ENCODE measurements at regions not wholly inside any gene's neighbourhood (a gene's known extent, or its start where the extent isn't known, plus 50 kb on each side); places are given as distances from the start of the nearest gene placed in this dataset.

- peaks cover 40 to 54% of the 10 kb centered on the region in 2 experiments for H3K4me1 ChIP-seq (ENCODE audit: control insufficient read depth in 1 of 2, insufficient read depth in 2 of 2, low read length in 2 of 2)
- intact Hi-C loops (cut with micrococcal nuclease): loop anchor here (5.0 kb wide), 1 partner anchor 156 kb away; no protein-coding TSS in a partner anchor
- CTCF ChIA-PET: no interaction called here
Observed at GRCh38 chr9:129331493-129331765, 153.4 kb upstream of the IER5L start.

More at GRCh38 chr9:129331493-129331765, 153.4 kb upstream of the IER5L start:
- DNase-seq (ENCODE audit: low read depth, low spot score) (no peak), ATAC-seq (no peak)
- Histone ChIP-seq H3K4me2 (ENCODE audit: low read length) (no peak overlapping the region), H3K9me2 (ENCODE audit: insufficient read depth) (no peaks in the 10 kb centered on the region), H3K27me3 (ENCODE audit: insufficient read depth, low read length) (no peaks in the 10 kb centered on the region), H3K9ac (ENCODE audit: low read length) (no peak overlapping the region), H3K4me3 (replicated peaks in 1 of 2; ENCODE audit: low read depth in 1 of 2, low read length in 2 of 2) (no peak overlapping the region), H3K27ac (ENCODE audit: low read depth, low read length) (no peak overlapping the region), H3K9me3 (ENCODE audit: control insufficient read depth in 1 of 2, insufficient read depth in 1 of 2, low read depth in 1 of 2, low read length in 2 of 2) (peaks cover 0 to 18% of the 10 kb centered on the region in 2 experiments; a peak in 1 of 4 replicates), H4K20me1 (ENCODE audit: insufficient read depth) (no peaks in the 10 kb centered on the region), H3K79me2 (ENCODE audit: insufficient read depth, low read length) (no peaks in the 10 kb centered on the region), H2AFZ (ENCODE audit: low read depth, low read length, poor library complexity, severe bottlenecking) (no peak overlapping the region), H3K36me3 (ENCODE audit: control insufficient read depth in 1 of 2, insufficient read depth in 2 of 2, low read length in 2 of 2) (no peaks in the 10 kb centered on the region)
- TF ChIP-seq TCF7L2 (IDR thresholded peaks at IDR 0.05; ENCODE audit: borderline replicate concordance, extremely low read depth, insufficient read depth, insufficient read length) (no peak), SRF (IDR thresholded peaks at IDR 0.05; ENCODE audit: low read depth) (no peak), YY1 (IDR thresholded peaks at IDR 0.05; ENCODE audit: extremely low read depth, insufficient replicate concordance, low read depth, low read length) (no peak), MAX (IDR thresholded peaks at IDR 0.05) (no peak), POLR2A (IDR thresholded peaks at IDR 0.05; ENCODE audit: borderline replicate concordance, extremely low read depth, insufficient read depth, insufficient read length) (no peak), EZH2 (IDR thresholded peaks at IDR 0.05) (no peak), EZH2phosphoT487 (IDR thresholded peaks at IDR 0.05; ENCODE audit: borderline replicate concordance) (no peak), RAD21 (IDR thresholded peaks at IDR 0.05; ENCODE audit: low read depth) (no peak), CEBPB (IDR thresholded peaks at IDR 0.05; ENCODE audit: low read depth) (no peak)
- TF ChIP-seq, protein P1, sequence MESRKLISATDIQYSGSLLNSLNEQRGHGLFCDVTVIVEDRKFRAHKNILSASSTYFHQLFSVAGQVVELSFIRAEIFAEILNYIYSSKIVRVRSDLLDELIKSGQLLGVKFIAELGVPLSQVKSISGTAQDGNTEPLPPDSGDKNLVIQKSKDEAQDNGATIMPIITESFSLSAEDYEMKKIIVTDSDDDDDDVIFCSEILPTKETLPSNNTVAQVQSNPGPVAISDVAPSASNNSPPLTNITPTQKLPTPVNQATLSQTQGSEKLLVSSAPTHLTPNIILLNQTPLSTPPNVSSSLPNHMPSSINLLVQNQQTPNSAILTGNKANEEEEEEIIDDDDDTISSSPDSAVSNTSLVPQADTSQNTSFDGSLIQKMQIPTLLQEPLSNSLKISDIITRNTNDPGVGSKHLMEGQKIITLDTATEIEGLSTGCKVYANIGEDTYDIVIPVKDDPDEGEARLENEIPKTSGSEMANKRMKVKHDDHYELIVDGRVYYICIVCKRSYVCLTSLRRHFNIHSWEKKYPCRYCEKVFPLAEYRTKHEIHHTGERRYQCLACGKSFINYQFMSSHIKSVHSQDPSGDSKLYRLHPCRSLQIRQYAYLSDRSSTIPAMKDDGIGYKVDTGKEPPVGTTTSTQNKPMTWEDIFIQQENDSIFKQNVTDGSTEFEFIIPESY (IDR thresholded peaks at IDR 0.05; ENCODE audit: extremely low read depth, insufficient replicate concordance, low read length): no peak
- TF ChIP-seq, protein P2, sequence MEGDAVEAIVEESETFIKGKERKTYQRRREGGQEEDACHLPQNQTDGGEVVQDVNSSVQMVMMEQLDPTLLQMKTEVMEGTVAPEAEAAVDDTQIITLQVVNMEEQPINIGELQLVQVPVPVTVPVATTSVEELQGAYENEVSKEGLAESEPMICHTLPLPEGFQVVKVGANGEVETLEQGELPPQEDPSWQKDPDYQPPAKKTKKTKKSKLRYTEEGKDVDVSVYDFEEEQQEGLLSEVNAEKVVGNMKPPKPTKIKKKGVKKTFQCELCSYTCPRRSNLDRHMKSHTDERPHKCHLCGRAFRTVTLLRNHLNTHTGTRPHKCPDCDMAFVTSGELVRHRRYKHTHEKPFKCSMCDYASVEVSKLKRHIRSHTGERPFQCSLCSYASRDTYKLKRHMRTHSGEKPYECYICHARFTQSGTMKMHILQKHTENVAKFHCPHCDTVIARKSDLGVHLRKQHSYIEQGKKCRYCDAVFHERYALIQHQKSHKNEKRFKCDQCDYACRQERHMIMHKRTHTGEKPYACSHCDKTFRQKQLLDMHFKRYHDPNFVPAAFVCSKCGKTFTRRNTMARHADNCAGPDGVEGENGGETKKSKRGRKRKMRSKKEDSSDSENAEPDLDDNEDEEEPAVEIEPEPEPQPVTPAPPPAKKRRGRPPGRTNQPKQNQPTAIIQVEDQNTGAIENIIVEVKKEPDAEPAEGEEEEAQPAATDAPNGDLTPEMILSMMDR (IDR thresholded peaks at IDR 0.05 in 2 of 3, conservative IDR thresholded peaks at IDR 0.05 in 1 of 3; ENCODE audit: borderline replicate concordance in 1 of 3, insufficient read depth in 1 of 3, low read depth in 2 of 3, low read length in 2 of 3): no peak
- no TSS peak for BruUV-seq (replicated peaks)
- RAD21 ChIA-PET (ENCODE audit: low non-redundant PET in 1 of 2, low total read pairs in 2 of 2, uncharacterized antibody in 2 of 2, unreplicated experiment in 2 of 2): interaction anchor here in 1 of 2 experiments (0.7 kb wide), 1 partner anchor 39 kb away, joined by 3 read pairs; no protein-coding TSS in a partner anchor
- POLR2A ChIA-PET: interaction anchor here (1.4 kb wide), 1 partner anchor 153 kb away, joined by 7 read pairs; the partner anchor contains the start of gene IER5L
